ENCODE measurements at regions not wholly inside any gene's neighbourhood (a gene's known extent, or its start where the extent isn't known, plus 50 kb on each side); places are given as distances from the start of the nearest gene placed in this dataset.
"Not testable (repeated sequence)": the region's sequence is repeated elsewhere in the genome, so short reads cannot be mapped to it uniquely, and the experiment has no call there.

- DNase-seq (ENCODE audit: low spot score), result no peak
Measured at GRCh38 chr9:105978336-105978735, 284.0 kb downstream of the TMEM38B start.

- DNase-seq (ENCODE audit: low spot score), result no peak
Measured at GRCh38 chr9:105978826-105979225, 284.5 kb downstream of the TMEM38B start.

GRCh38 chr9:105979290-105979689 lies 284.9 kb downstream of the TMEM38B start:
- no peak for DNase-seq (ENCODE audit: low spot score)

- no peak for DNase-seq (ENCODE audit: low spot score)
Measured at GRCh38 chr9:105984714-105985113, 290.4 kb downstream of the TMEM38B start.

GRCh38 chr9:105993116-105993854 lies 298.9 kb downstream of the TMEM38B start:
- no peak for DNase-seq (ENCODE audit: low spot score)

GRCh38 chr9:105993921-105994715 lies 299.8 kb downstream of the TMEM38B start:
- no peak for DNase-seq (ENCODE audit: low spot score)

- DNase-seq (ENCODE audit: low spot score), result no peak
Measured at GRCh38 chr9:105994970-105995369, 300.6 kb downstream of the TMEM38B start.

- no peak for DNase-seq (ENCODE audit: low spot score)
Measured at GRCh38 chr9:106017198-106017740, 322.9 kb downstream of the TMEM38B start.

- no peak for DNase-seq (ENCODE audit: low spot score)
Measured at GRCh38 chr9:106019039-106019680, 324.8 kb downstream of the TMEM38B start.

GRCh38 chr9:106019702-106020101 lies 325.4 kb downstream of the TMEM38B start:
- no peak for DNase-seq (ENCODE audit: low spot score)

- no peak for DNase-seq (ENCODE audit: low spot score)
Measured at GRCh38 chr9:106020186-106020585, 325.8 kb downstream of the TMEM38B start.

GRCh38 chr9:106023455-106023854 lies 329.1 kb downstream of the TMEM38B start:
- no peak for DNase-seq (ENCODE audit: low spot score)

GRCh38 chr9:106025453-106025852 lies 331.1 kb downstream of the TMEM38B start:
- no peak for DNase-seq (ENCODE audit: low spot score)

GRCh38 chr9:106030146-106030545 lies 335.8 kb downstream of the TMEM38B start:
- not testable (repeated sequence) for DNase-seq (ENCODE audit: low spot score)

- DNase-seq (ENCODE audit: low spot score), result no peak
Measured at GRCh38 chr9:106032978-106033377, 338.6 kb downstream of the TMEM38B start.

GRCh38 chr9:106035806-106036205 lies 341.5 kb downstream of the TMEM38B start:
- no peak for DNase-seq (ENCODE audit: low spot score)

- no peak for DNase-seq (ENCODE audit: low spot score)
Measured at GRCh38 chr9:106038266-106039001, 344.1 kb downstream of the TMEM38B start.

GRCh38 chr9:106039151-106039935 lies 345.0 kb downstream of the TMEM38B start:
- no peak for DNase-seq (ENCODE audit: low spot score)

- not testable (repeated sequence) for DNase-seq (ENCODE audit: low spot score)
Measured at GRCh38 chr9:106041920-106042319, 347.6 kb downstream of the TMEM38B start.

- DNase-seq (ENCODE audit: low spot score), result no peak
Measured at GRCh38 chr9:106051545-106051944, 357.2 kb downstream of the TMEM38B start.

- no peak for DNase-seq (ENCODE audit: low spot score)
Measured at GRCh38 chr9:106052166-106052565, 357.8 kb downstream of the TMEM38B start.

All from CD4-positive, alpha-beta T cell treated with Interleukin-15 for 4 hours (primary cell).